NCI-H226 (cell line): ENCODE measurements at regions not wholly inside any gene's neighbourhood (a gene's known extent, or its start where the extent isn't known, plus 50 kb on each side); places are given as distances from the start of the nearest gene placed in this dataset.

Experiments used
- DNase-seq: peaks from one replicate; pipeline ENCODE4 v3.0.0-alpha.2; 2015

GRCh38 chr9:3732077-3733038, 206.6 kb upstream of the RFX3 start:
- DNase-seq: peak; percentile 71

GRCh38 chr9:3730511-3730922, 204.7 kb upstream of the RFX3 start:
- DNase-seq: no peak

- DNase-seq: no peak
Observed at GRCh38 chr9:3721096-3721495, 195.3 kb upstream of the RFX3 start.

- no peak for DNase-seq
Observed at GRCh38 chr9:3719286-3719685, 193.5 kb upstream of the RFX3 start.

GRCh38 chr9:3716415-3716814, 190.6 kb upstream of the RFX3 start:
- DNase-seq: no peak

GRCh38 chr9:3708751-3709150, 182.9 kb upstream of the RFX3 start:
- DNase-seq: no peak

- no peak for DNase-seq
Observed at GRCh38 chr9:3704890-3705289, 179.1 kb upstream of the RFX3 start.

GRCh38 chr9:3700772-3701171, 175.0 kb upstream of the RFX3 start:
- DNase-seq: no peak

- no peak for DNase-seq
Observed at GRCh38 chr9:3699883-3700282, 174.1 kb upstream of the RFX3 start.

- DNase-seq: no peak
Observed at GRCh38 chr9:3698531-3698930, 172.7 kb upstream of the RFX3 start.

GRCh38 chr9:3698076-3698475, 172.3 kb upstream of the RFX3 start:
- DNase-seq: no peak

GRCh38 chr9:3696368-3696767, 170.6 kb upstream of the RFX3 start:
- DNase-seq: no peak

- DNase-seq: no peak
Observed at GRCh38 chr9:3692606-3693005, 166.8 kb upstream of the RFX3 start.

GRCh38 chr9:3689555-3689954, 163.8 kb upstream of the RFX3 start:
- no peak for DNase-seq

- DNase-seq: no peak
Observed at GRCh38 chr9:3687145-3687544, 161.3 kb upstream of the RFX3 start.

- DNase-seq: no peak
Observed at GRCh38 chr9:3682186-3682585, 156.4 kb upstream of the RFX3 start.

GRCh38 chr9:3677541-3677940, 151.7 kb upstream of the RFX3 start:
- DNase-seq: no peak

- no peak for DNase-seq
Observed at GRCh38 chr9:3676766-3677165, 151.0 kb upstream of the RFX3 start.

GRCh38 chr9:3675946-3676345, 150.1 kb upstream of the RFX3 start:
- DNase-seq: no peak

GRCh38 chr9:3674561-3674960, 148.8 kb upstream of the RFX3 start:
- no peak for DNase-seq

GRCh38 chr9:3672399-3672798, 146.6 kb upstream of the RFX3 start:
- no peak for DNase-seq

GRCh38 chr9:3664044-3664443, 138.2 kb upstream of the RFX3 start:
- no peak for DNase-seq

- no peak for DNase-seq
Observed at GRCh38 chr9:3662671-3663070, 136.9 kb upstream of the RFX3 start.

- DNase-seq: no peak
Observed at GRCh38 chr9:3660936-3661335, 135.1 kb upstream of the RFX3 start.

- no peak for DNase-seq
Observed at GRCh38 chr9:3659647-3660046, 133.8 kb upstream of the RFX3 start.
